ENCODE measurements at regions not wholly inside any gene's neighbourhood (a gene's known extent, or its start where the extent isn't known, plus 50 kb on each side); places are given as distances from the start of the nearest gene placed in this dataset.

DNA sequence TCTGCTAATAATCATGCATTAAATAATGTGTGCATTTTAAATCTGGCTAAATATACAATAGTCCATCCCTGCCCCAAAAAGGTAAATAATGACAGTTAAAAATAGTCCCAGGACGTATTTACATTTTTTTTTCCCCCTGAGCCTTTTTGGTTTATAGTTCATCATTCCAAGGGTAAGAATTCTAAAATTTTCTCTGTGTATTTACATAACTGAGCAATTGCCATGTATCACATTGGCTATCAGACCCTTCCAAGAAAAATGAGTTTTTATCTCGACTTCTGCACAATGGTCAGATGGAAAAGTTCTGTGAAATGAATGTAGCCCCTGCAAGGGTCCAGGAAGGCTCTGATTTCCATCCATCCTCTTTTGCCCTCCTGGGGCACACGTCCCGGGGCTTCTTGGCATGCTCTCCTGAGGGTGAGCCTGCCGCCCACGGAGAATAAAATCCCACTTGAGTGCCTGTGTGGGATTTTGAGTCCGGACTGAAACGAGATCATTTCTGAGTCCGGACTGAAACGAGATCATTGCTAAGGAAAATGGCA, 94.1 kb upstream of the ANO1 start:
- Histone ChIP-seq H3K4me1 (replicated peaks in 1 of 4; ENCODE audit: control insufficient read depth in 3 of 4, insufficient read depth in 4 of 4, low read length in 3 of 4) (peaks cover 13 to 25% (median 18%) of the 10 kb centered on the region in 4 experiments), H2AK5ac (ENCODE audit: low read depth, low read length) (no peak overlapping the region), H4K20me1 (replicated peaks in 1 of 2; ENCODE audit: control insufficient read depth in 1 of 2, insufficient read depth in 2 of 2, low read length in 2 of 2) (peaks cover 0 to 2% of the 10 kb centered on the region in 2 experiments), H3K9ac (replicated peaks in 1 of 4; ENCODE audit: extremely low read depth in 1 of 4, low read depth in 3 of 4, low read length in 3 of 4) (no peak overlapping the region), H3K18ac (ENCODE audit: extremely low read depth, low read length) (no peak overlapping the region; the same call in 1 of the 2 replicates), H4K5ac (ENCODE audit: insufficient read length, low read depth, low read length) (no peak overlapping the region), H4K8ac (ENCODE audit: extremely low read depth, insufficient read depth, low read length) (no peak overlapping the region), H3K79me2 (ENCODE audit: control insufficient read depth in 1 of 2, insufficient read depth in 2 of 2, low read length in 2 of 2) (no peaks in the 10 kb centered on the region), H2BK20ac (ENCODE audit: low read length) (no peak overlapping the region), H3K9me3 (ENCODE audit: insufficient read depth in 2 of 2, low read depth in 1 of 2, low read length in 1 of 2) (no peaks in the 10 kb centered on the region), H3K56ac (replicated peaks; ENCODE audit: insufficient read length, low read depth, low read length) (no peak overlapping the region), H3K79me1 (ENCODE audit: low read depth, low read length) (no peaks in the 10 kb centered on the region), H3K27me3 (replicated peaks in 1 of 4; ENCODE audit: control insufficient read depth in 3 of 4, extremely low read depth in 1 of 4, insufficient read depth in 3 of 4, low read length in 3 of 4) (peaks cover 12 to 45% (median 39%) of the 10 kb centered on the region in 4 experiments), H4K91ac (replicated peaks; ENCODE audit: insufficient read length, low read length) (no peak overlapping the region), H3K23ac (ENCODE audit: insufficient read length) (no peak overlapping the region), H3K4me2 (ENCODE audit: insufficient read depth in 1 of 2, low read depth in 2 of 2, low read length in 2 of 2) (peak overlapping the region; percentile 72 to 93), H2BK120ac (replicated peaks; ENCODE audit: low read depth, low read length) (no peak overlapping the region), H2BK12ac (ENCODE audit: low read depth, low read length) (no peak overlapping the region), H2BK15ac (ENCODE audit: low read length) (no peak overlapping the region), H3K36me3 (ENCODE audit: control insufficient read depth in 2 of 4, insufficient read depth in 4 of 4, low read length in 3 of 4) (no peaks in the 10 kb centered on the region), H3K4ac (replicated peaks; ENCODE audit: insufficient read length, low read depth, low read length) (no peak overlapping the region), H3K4me3 (ENCODE audit: extremely low read depth in 1 of 4, insufficient read depth in 2 of 4, low read depth in 3 of 4, low read length in 4 of 4) (peak overlapping the region in 2 of 4 experiments; percentile 17 to 71; a peak in 4 of 8 replicates), H3K14ac (ENCODE audit: insufficient read length) (no peak overlapping the region), H3K23me2 (ENCODE audit: low read depth, low read length) (peaks cover 8% of the 10 kb centered on the region; the same call in 1 of the 2 replicates), H2AFZ (ENCODE audit: low read length) (no peak overlapping the region), H2BK5ac (ENCODE audit: low read depth, low read length) (no peak overlapping the region), H3K27ac (ENCODE audit: low read depth, low read length) (no peak overlapping the region)
- POLR2A ChIA-PET (ENCODE audit: partially characterized antibody), result no interaction called here
- no peak for FAIRE-seq
- TF ChIP-seq RNF2 (IDR thresholded peaks at IDR 0.05; ENCODE audit: borderline replicate concordance, low read depth, low read length, missing control alignments, poor library complexity, severe bottlenecking), result no peak
- TF ChIP-seq EGR1 (IDR thresholded peaks at IDR 0.05; ENCODE audit: borderline replicate concordance, low read depth, low read length), result no peak
- WGBS, 2 experiments (ENCODE audit: extremely low coverage in 1 of 2, insufficient coverage in 1 of 2, insufficient read length in 1 of 2, insufficient replicate concordance in 2 of 2, low coverage in 1 of 2, low lambda C conversion rate in 2 of 2, missing lambda C conversion rate in 1 of 2), result 23% methylated on average over 8 of the region's 10 CpGs; no CpG with 5 or more reads in 1 of the 2 experiments
- DNase-seq (ENCODE audit: low read depth in 1 of 2, low spot score in 2 of 2), result no peak
- CTCF ChIA-PET (ENCODE audit: partially characterized antibody), result interaction anchor here (0.9 to 8.3 kb wide), 7 partner anchors 11 to 208 kb away, joined by 3 to 54 read pairs (median 3); no protein-coding TSS in a partner anchor
